Loucy (cell line): ENCODE measurements at regions not wholly inside any gene's neighbourhood (a gene's known extent, or its start where the extent isn't known, plus 50 kb on each side); places are given as distances from the start of the nearest gene placed in this dataset.

Experiments used
- H2AFZ ChIP-seq: fragments of 200-600 bp; sonication (generic); 2 replicates; pipeline ENCODE4 v1.6.0; 2016; ENCODE audit warnings: antibody characterized with exemption, mild to moderate bottlenecking, low read length, moderate library complexity
- H3F3A ChIP-seq: fragments of 200-600 bp; 2 replicates; pipeline ENCODE4 v1.6.0; 2016; ENCODE audit warnings: antibody characterized with exemption, low read depth, mild to moderate bottlenecking
- H3K27me3 ChIP-seq: fragments of 200-600 bp; sonication (generic); 2 replicates; pipeline ENCODE4 v1.6.1; 2014; ENCODE audit warnings: low read length, mild to moderate bottlenecking; ENCODE audit not compliant: insufficient read depth, poor library complexity, severe bottlenecking
- H3K36me3 ChIP-seq: fragments of 200-600 bp; sonication (generic); 2 replicates; pipeline ENCODE4 v1.6.1; 2016; ENCODE audit warnings: low read length; ENCODE audit not compliant: insufficient read depth
- H3K4me1 ChIP-seq: fragments of 200-600 bp; sonication (generic); 2 replicates; pipeline ENCODE4 v1.5.1; 2014; ENCODE audit warnings: low read length, mild to moderate bottlenecking; ENCODE audit not compliant: insufficient read depth, poor library complexity, severe bottlenecking
- H3K4me2 ChIP-seq: fragments of 200-600 bp; sonication (generic); 2 replicates; pipeline ENCODE4 v1.6.0; 2014; ENCODE audit warnings: antibody characterized with exemption, low read length, low read depth, mild to moderate bottlenecking; ENCODE audit not compliant: poor library complexity, severe bottlenecking
- H3K4me3 ChIP-seq: fragments of 200-600 bp; sonication (generic); 2 replicates; pipeline ENCODE4 v1.5.1; 2014; ENCODE audit warnings: low read length, mild to moderate bottlenecking, mixed read lengths; ENCODE audit not compliant: poor library complexity, severe bottlenecking
- H3K79me2 ChIP-seq: fragments of 200-600 bp; sonication (generic); 2 replicates; pipeline ENCODE4 v1.6.1; 2014; ENCODE audit warnings: low read length; ENCODE audit not compliant: insufficient read depth
- H3K9ac ChIP-seq: fragments of 200-600 bp; sonication (generic); 2 replicates; pipeline ENCODE4 v1.6.0; 2014; ENCODE audit warnings: mild to moderate bottlenecking, low read depth, low read length, moderate library complexity; ENCODE audit not compliant: poor library complexity, severe bottlenecking
- H3K9me2 ChIP-seq: fragments of 200-600 bp; sonication (generic); replicated peaks from 2 replicates; pipeline ENCODE4 v1.6.1; 2016; ENCODE audit warnings: low read depth, low read length, mixed read lengths
- H3K9me3 ChIP-seq: fragments of 200-600 bp; sonication (generic); 2 replicates; pipeline ENCODE4 v1.6.1; 2014; ENCODE audit warnings: mild to moderate bottlenecking, antibody characterized with exemption, low read length, low read depth; ENCODE audit not compliant: insufficient read depth
- H4K20me1 ChIP-seq: fragments of 200-600 bp; sonication (generic); 2 replicates; pipeline ENCODE4 v1.6.0; 2014; ENCODE audit warnings: antibody characterized with exemption, low read length, mild to moderate bottlenecking; ENCODE audit not compliant: insufficient read depth, poor library complexity, severe bottlenecking
- CTCF ChIP-seq: fragments of 200-600 bp; sonication (generic); conservative IDR thresholded peaks from 2 replicates; pipeline ENCODE4 v1.5.1; 2014; ENCODE audit warnings: mild to moderate bottlenecking, antibody characterized with exemption, low read length
- EZH2phosphoT487 ChIP-seq: fragments of 200-600 bp; IDR thresholded peaks from 2 replicates; pipeline ENCODE4 v1.6.1; 2018; ENCODE audit warnings: antibody characterized with exemption, mild to moderate bottlenecking, moderate library complexity, borderline replicate concordance

- Histone ChIP-seq H3K4me2 (no peak overlapping the region), H3K36me3 (no peaks in the 10 kb centered on the region), H4K20me1 (no peaks in the 10 kb centered on the region), H2AFZ (no peak overlapping the region), H3F3A (no peaks in the 10 kb centered on the region), H3K9ac (no peak overlapping the region), H3K4me1 (no peaks in the 10 kb centered on the region), H3K9me2 (no peaks in the 10 kb centered on the region), H3K4me3 (no peak overlapping the region), H3K9me3 (no peaks in the 10 kb centered on the region), H3K79me2 (no peaks in the 10 kb centered on the region), H3K27me3 (no peaks in the 10 kb centered on the region)
- TF ChIP-seq CTCF (no peak), EZH2phosphoT487 (no peak)
These were observed 122.2 kb upstream of the NAP1L1 start for GRCh38 chr12:76206677-76207072.

GRCh38 chr12:76206039-76206676, 121.7 kb upstream of the NAP1L1 start:
- Histone ChIP-seq H3K79me2 (no peaks in the 10 kb centered on the region), H3K4me3 (no peak overlapping the region), H3K36me3 (no peaks in the 10 kb centered on the region), H3K4me1 (no peaks in the 10 kb centered on the region), H4K20me1 (no peaks in the 10 kb centered on the region), H3K27me3 (no peaks in the 10 kb centered on the region), H3K9me2 (no peaks in the 10 kb centered on the region), H3F3A (no peaks in the 10 kb centered on the region), H3K9me3 (no peaks in the 10 kb centered on the region), H3K4me2 (no peak overlapping the region), H3K9ac (no peak overlapping the region), H2AFZ (no peak overlapping the region)
- TF ChIP-seq EZH2phosphoT487 = no peak
- no peak for TF ChIP-seq CTCF

GRCh38 chr12:76202621-76203020, 118.1 kb upstream of the NAP1L1 start:
- Histone ChIP-seq H3K9me2 (no peaks in the 10 kb centered on the region), H3K36me3 (no peaks in the 10 kb centered on the region), H2AFZ (no peak overlapping the region), H3K4me2 (no peak overlapping the region), H3K27me3 (no peaks in the 10 kb centered on the region), H3K79me2 (no peaks in the 10 kb centered on the region), H3K9ac (no peak overlapping the region), H3K4me1 (no peaks in the 10 kb centered on the region), H4K20me1 (no peaks in the 10 kb centered on the region), H3F3A (no peaks in the 10 kb centered on the region), H3K9me3 (peaks cover 7% of the 10 kb centered on the region; the same call in 1 of the 2 replicates), H3K4me3 (no peak overlapping the region)
- no peak for TF ChIP-seq CTCF
- TF ChIP-seq EZH2phosphoT487 = no peak
